GM21529 (cell line): ENCODE measurements at regions not wholly inside any gene's neighbourhood (a gene's known extent, or its start where the extent isn't known, plus 50 kb on each side); places are given as distances from the start of the nearest gene placed in this dataset.

Source experiments
- ATAC-seq: cut with Tn5 transposase; IDR thresholded peaks from one replicate; pipeline ENCODE4 v1.9.1; 2021; ENCODE audit not compliant: unreplicated experiment

GRCh38 chr2:15733867-15734673 is 142.4 kb downstream of the DDX1 start:
- no peak for ATAC-seq

- ATAC-seq: no peak
Observed at GRCh38 chr2:15734674-15735483, 143.2 kb downstream of the DDX1 start.

GRCh38 chr2:15735484-15736326 is 144.0 kb downstream of the DDX1 start:
- no peak for ATAC-seq

GRCh38 chr2:15736396-15737180 is 144.9 kb downstream of the DDX1 start:
- no peak for ATAC-seq

GRCh38 chr2:15737314-15738224 is 145.9 kb downstream of the DDX1 start:
- no peak for ATAC-seq

- no peak for ATAC-seq
Observed at GRCh38 chr2:15738225-15738546, 146.5 kb downstream of the DDX1 start.

GRCh38 chr2:15738943-15739342 is 147.3 kb downstream of the DDX1 start:
- ATAC-seq: no peak

GRCh38 chr2:15744820-15745219 is 153.2 kb downstream of the DDX1 start:
- ATAC-seq: no peak

- no peak for ATAC-seq
Observed at GRCh38 chr2:15745350-15745749, 153.7 kb downstream of the DDX1 start.

- ATAC-seq: no peak
Observed at GRCh38 chr2:15745907-15746702, 154.4 kb downstream of the DDX1 start.

- no peak for ATAC-seq
Observed at GRCh38 chr2:15746703-15747550, 155.3 kb downstream of the DDX1 start.

- ATAC-seq: no peak
Observed at GRCh38 chr2:15747603-15748471, 156.2 kb downstream of the DDX1 start.

- ATAC-seq: no peak
Observed at GRCh38 chr2:15748736-15749323, 157.2 kb downstream of the DDX1 start.

- ATAC-seq: no peak
Observed at GRCh38 chr2:15749460-15750432, 158.1 kb downstream of the DDX1 start.

- ATAC-seq: no peak
Observed at GRCh38 chr2:15750433-15750814, 158.8 kb downstream of the DDX1 start.
